H9 (cell line): ENCODE measurements at regions not wholly inside any gene's neighbourhood (a gene's known extent, or its start where the extent isn't known, plus 50 kb on each side); places are given as distances from the start of the nearest gene placed in this dataset.

Experiments
- DNase-seq: peaks from one replicate; pipeline ENCODE4 v3.0.0-alpha.2; 2017
- H2AFZ ChIP-seq: one replicate; pipeline ENCODE4 v1.6.1; 2013; ENCODE audit warnings: mild to moderate bottlenecking, low read length, control low read depth, moderate library complexity
- H2AK5ac ChIP-seq: 2 replicates; pipeline ENCODE4 v1.6.1; 2013; ENCODE audit warnings: low read length, control low read depth, mixed read lengths; ENCODE audit not compliant: insufficient read length
- H2BK120ac ChIP-seq: one replicate; pipeline ENCODE4 v1.6.1; 2013; ENCODE audit warnings: low read depth, mild to moderate bottlenecking, low read length, control low read depth, inconsistent platforms; ENCODE audit not compliant: poor library complexity, severe bottlenecking
- H2BK12ac ChIP-seq: 2 replicates; pipeline ENCODE4 v1.6.1; 2013; ENCODE audit warnings: low read length, control low read depth, mixed read lengths, low read depth; ENCODE audit not compliant: insufficient read length
- H2BK15ac ChIP-seq: 2 replicates; pipeline ENCODE4 v1.6.1; 2013; ENCODE audit warnings: low read depth, low read length, control low read depth
- H2BK20ac ChIP-seq: one replicate; pipeline ENCODE4 v1.6.1; 2013; ENCODE audit warnings: low read depth, mild to moderate bottlenecking, low read length, control low read depth, inconsistent platforms; ENCODE audit not compliant: poor library complexity, severe bottlenecking
- H2BK5ac ChIP-seq: 2 replicates; pipeline ENCODE4 v1.6.1; 2013; ENCODE audit warnings: low read length, control low read depth, mixed read lengths; ENCODE audit not compliant: insufficient read length
- H3K14ac ChIP-seq: 2 replicates; pipeline ENCODE4 v1.6.1; 2013; ENCODE audit warnings: low read length, control low read depth; ENCODE audit not compliant: insufficient read depth
- H3K18ac ChIP-seq: 2 replicates; pipeline ENCODE4 v1.6.1; 2013; ENCODE audit warnings: low read depth, mild to moderate bottlenecking, mixed read lengths, low read length, control low read depth; ENCODE audit not compliant: insufficient read length
- H3K23ac ChIP-seq: 2 replicates; pipeline ENCODE4 v1.6.1; 2013; ENCODE audit warnings: low read length, control low read depth, mixed read lengths, low read depth; ENCODE audit not compliant: insufficient read length
- H3K23me2 ChIP-seq: 2 replicates; pipeline ENCODE4 v1.6.1; 2013; ENCODE audit warnings: low read depth, mild to moderate bottlenecking, mixed read lengths, low read length, control low read depth; ENCODE audit not compliant: insufficient read length, poor library complexity, severe bottlenecking
- H3K27ac ChIP-seq: 2 replicates; pipeline ENCODE4 v1.5.1; 2013; ENCODE audit warnings: low read length, control low read depth, mixed read lengths, low read depth; ENCODE audit not compliant: insufficient read length
- H3K27me3 ChIP-seq: 2 replicates; pipeline ENCODE4 v1.6.1; 2013; ENCODE audit warnings: low read length, control low read depth, inconsistent platforms; ENCODE audit not compliant: insufficient read depth
- H3K4ac ChIP-seq: 2 replicates; pipeline ENCODE4 v1.6.1; 2013; ENCODE audit warnings: low read depth, mild to moderate bottlenecking, control low read depth, inconsistent platforms, low read length, moderate library complexity
- H3K4me1 ChIP-seq: 2 replicates; pipeline ENCODE4 v1.6.1; 2013; ENCODE audit warnings: low read length, control low read depth, inconsistent platforms; ENCODE audit not compliant: insufficient read depth
- H3K4me2 ChIP-seq: 2 replicates; pipeline ENCODE4 v1.6.1; 2013; ENCODE audit warnings: low read length, control low read depth, mixed read lengths; ENCODE audit not compliant: insufficient read length, insufficient read depth
- H3K56ac ChIP-seq: 2 replicates; pipeline ENCODE4 v1.6.1; 2013; ENCODE audit warnings: low read depth, mild to moderate bottlenecking, mixed read lengths, low read length, control low read depth; ENCODE audit not compliant: insufficient read length
- H3K79me1 ChIP-seq: 2 replicates; pipeline ENCODE4 v1.6.1; 2013; ENCODE audit warnings: low read depth, mild to moderate bottlenecking, moderate library complexity, low read length, control low read depth, inconsistent platforms; ENCODE audit not compliant: insufficient read depth, poor library complexity, severe bottlenecking
- H3K79me2 ChIP-seq: 2 replicates; pipeline ENCODE4 v1.6.1; 2013; ENCODE audit warnings: low read length, control low read depth, inconsistent platforms; ENCODE audit not compliant: insufficient read depth
- H3K9ac ChIP-seq: 2 replicates; pipeline ENCODE4 v1.6.1; 2013; ENCODE audit warnings: low read length, control low read depth, mixed read lengths; ENCODE audit not compliant: insufficient read length; ENCODE audit errors: extremely low read depth
- H3K9me3 ChIP-seq: one replicate; pipeline ENCODE4 v1.6.1; 2013; ENCODE audit warnings: low read depth, low read length, inconsistent platforms; ENCODE audit not compliant: control insufficient read depth
- H3T11ph ChIP-seq: one replicate; pipeline ENCODE4 v1.6.1; 2013; ENCODE audit warnings: mild to moderate bottlenecking, low read length, control low read depth, inconsistent platforms
- H4K20me1 ChIP-seq: one replicate; pipeline ENCODE4 v1.6.1; 2013; ENCODE audit not compliant: control insufficient read depth, insufficient read length, insufficient read depth
- H4K5ac ChIP-seq: 2 replicates; pipeline ENCODE4 v1.6.1; 2013; ENCODE audit warnings: low read depth, mild to moderate bottlenecking, mixed read lengths, low read length, control low read depth; ENCODE audit not compliant: insufficient read length
- H4K8ac ChIP-seq: replicated peaks from 2 replicates; pipeline ENCODE4 v1.6.1; 2013; ENCODE audit warnings: low read length, control low read depth, mixed read lengths, low read depth; ENCODE audit not compliant: insufficient read length
- H4K91ac ChIP-seq: 2 replicates; pipeline ENCODE4 v1.6.1; 2013; ENCODE audit warnings: low read depth, mild to moderate bottlenecking, moderate library complexity, mixed read lengths, low read length, control low read depth; ENCODE audit not compliant: insufficient read length
- H3K27ac Mint-ChIP-seq, 3 experiments: 2 replicates in 2 of 3; 3 replicates in 1 of 3; pipeline ENCODE4 v1.8.0; 2020 to 2021; ENCODE audit warnings: mixed read lengths in 3 of 3, mild to moderate bottlenecking in 1 of 3, moderate library complexity in 1 of 3
- H3K27me3 Mint-ChIP-seq: 2 replicates; pipeline ENCODE4 v1.8.0; 2021; ENCODE audit warnings: low read depth, mild to moderate bottlenecking, moderate library complexity, mixed read lengths
- H3K36me3 Mint-ChIP-seq, 3 experiments: 2 replicates in 2 of 3; 3 replicates in 1 of 3; pipeline ENCODE4 v1.8.0; 2020 to 2021; ENCODE audit warnings: low read depth in 3 of 3, mixed read lengths in 3 of 3; ENCODE audit not compliant: insufficient read depth in 1 of 3
- H3K4me1 Mint-ChIP-seq, 2 experiments: 2 replicates each; pipeline ENCODE4 v1.8.0; 2020; ENCODE audit warnings: mixed read lengths in 2 of 2
- H3K4me3 Mint-ChIP-seq, 2 experiments: 2 replicates in 1 of 2; 3 replicates in 1 of 2; pipeline ENCODE4 v1.8.0; 2020 to 2021; ENCODE audit warnings: mild to moderate bottlenecking in 2 of 2, mixed read lengths in 2 of 2, moderate library complexity in 1 of 2
- H3K9me3 Mint-ChIP-seq, 2 experiments: 2 replicates in 1 of 2; 3 replicates in 1 of 2; pipeline ENCODE4 v1.8.0; 2020; ENCODE audit warnings: mild to moderate bottlenecking in 2 of 2, mixed read lengths in 2 of 2, moderate library complexity in 1 of 2
- CTCF ChIP-seq: fragments of 200-600 bp; sonication (generic); conservative IDR thresholded peaks from 3 replicates; pipeline ENCODE4 v1.8.0; 2021; ENCODE audit warnings: antibody characterized with exemption, mild to moderate bottlenecking
- WGBS: extraction: QIAGEN DNeasy Blood & Tissue Kit; methylation state at CpG from one replicate; pipeline ENCODE4 v1.1.7; 2013; ENCODE audit warnings: missing lambda C conversion rate, low lambda C conversion rate, mixed read lengths; ENCODE audit not compliant: insufficient read length; ENCODE audit errors: extremely low coverage; 5-methylcytosine and 5-hydroxymethylcytosine counted together

GRCh38 chr2:83014462-83014861, 1444.6 kb downstream of the SUCLG1 start:
- Histone ChIP-seq H2AFZ (no peak overlapping the region), H3K4me2 (no peak overlapping the region), H2BK5ac (no peak overlapping the region), H3K23me2 (no peaks in the 10 kb centered on the region), H2BK20ac (no peak overlapping the region), H3K9ac (no peak overlapping the region), H3K23ac (no peak overlapping the region), H4K20me1 (no peaks in the 10 kb centered on the region), H3K9me3 (no peaks in the 10 kb centered on the region), H3K14ac (no peak overlapping the region), H2BK120ac (no peak overlapping the region), H4K5ac (no peak overlapping the region), H3K27ac (no peak overlapping the region), H3K56ac (no peak overlapping the region), H3K4me1 (no peaks in the 10 kb centered on the region), H3K27me3 (no peaks in the 10 kb centered on the region), H2AK5ac (no peak overlapping the region), H2BK12ac (no peak overlapping the region), H3T11ph (no peak overlapping the region), H4K8ac (no peak overlapping the region), H3K79me1 (no peaks in the 10 kb centered on the region), H3K4ac (no peak overlapping the region), H3K79me2 (no peaks in the 10 kb centered on the region), H4K91ac (no peak overlapping the region), H3K18ac (no peak overlapping the region), H2BK15ac (no peak overlapping the region)
- WGBS: no CpG with 5 or more reads among the region's 2 CpGs
- Mint-ChIP-seq H3K27ac (no peak overlapping the region), H3K9me3 (peaks cover 0 to 2% of the 10 kb centered on the region in 2 experiments; a peak in 2 of 5 replicates), H3K36me3 (peaks cover 0 to 4% (median 0%) of the 10 kb centered on the region in 3 experiments; a peak in 1 of 7 replicates), H3K4me1 (peaks cover 0 to 4% of the 10 kb centered on the region in 2 experiments; a peak in 1 of 4 replicates), H3K27me3 (no peaks in the 10 kb centered on the region), H3K4me3 (no peak overlapping the region)
- no peak for TF ChIP-seq CTCF
- DNase-seq: no peak
